Central memory CD4-positive, alpha-beta T cell (primary cell): ENCODE measurements at regions not wholly inside any gene's neighbourhood (a gene's known extent, or its start where the extent isn't known, plus 50 kb on each side); places are given as distances from the start of the nearest gene placed in this dataset.
"Not testable (repeated sequence)": the region's sequence is repeated elsewhere in the genome, so short reads cannot be mapped to it uniquely, and the experiment has no call there.

Experiments used
- DNase-seq: peaks from one replicate; pipeline ENCODE4 v3.0.0; 2022

DNA sequence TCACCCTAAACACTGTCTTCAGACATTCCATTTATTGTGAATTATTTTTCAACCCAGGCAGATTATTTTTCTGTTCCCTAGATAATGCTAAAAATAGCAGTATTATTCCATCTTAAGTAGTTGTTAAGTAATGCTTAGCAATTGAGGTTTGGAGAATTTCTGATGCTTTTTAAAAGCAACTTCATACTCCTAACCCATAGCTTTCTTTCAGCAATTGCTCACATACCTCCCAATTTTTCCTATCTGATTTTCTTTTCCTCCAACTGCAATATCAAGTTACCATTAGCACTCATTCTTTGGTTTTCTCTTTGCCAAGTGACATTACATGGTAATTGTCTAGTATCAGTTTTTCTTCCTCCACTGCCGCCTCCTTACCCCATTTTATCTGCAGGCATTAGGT is 104.7 kb downstream of the GPR85 start:
- DNase-seq, result no peak

DNA sequence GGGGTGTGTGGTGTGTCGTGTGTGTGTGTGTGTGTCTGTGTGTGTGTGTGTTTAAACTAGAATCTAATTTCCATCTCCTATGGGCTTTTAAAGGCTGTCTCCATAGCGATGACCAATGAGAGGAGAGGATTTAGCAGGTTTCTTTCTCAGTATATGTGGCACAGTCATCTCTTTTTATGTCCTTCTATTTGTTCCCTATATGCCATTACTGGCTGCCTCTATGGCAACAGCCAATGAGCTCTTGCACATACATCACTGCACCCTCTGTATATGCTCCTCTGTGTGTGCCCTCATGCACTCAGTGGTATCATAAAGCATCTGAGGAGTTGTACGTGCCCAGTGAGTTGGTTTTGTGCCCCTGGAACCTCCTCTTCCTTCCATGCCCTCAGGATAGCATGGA is 107.6 kb downstream of the GPR85 start:
- not testable (repeated sequence) for DNase-seq

DNA sequence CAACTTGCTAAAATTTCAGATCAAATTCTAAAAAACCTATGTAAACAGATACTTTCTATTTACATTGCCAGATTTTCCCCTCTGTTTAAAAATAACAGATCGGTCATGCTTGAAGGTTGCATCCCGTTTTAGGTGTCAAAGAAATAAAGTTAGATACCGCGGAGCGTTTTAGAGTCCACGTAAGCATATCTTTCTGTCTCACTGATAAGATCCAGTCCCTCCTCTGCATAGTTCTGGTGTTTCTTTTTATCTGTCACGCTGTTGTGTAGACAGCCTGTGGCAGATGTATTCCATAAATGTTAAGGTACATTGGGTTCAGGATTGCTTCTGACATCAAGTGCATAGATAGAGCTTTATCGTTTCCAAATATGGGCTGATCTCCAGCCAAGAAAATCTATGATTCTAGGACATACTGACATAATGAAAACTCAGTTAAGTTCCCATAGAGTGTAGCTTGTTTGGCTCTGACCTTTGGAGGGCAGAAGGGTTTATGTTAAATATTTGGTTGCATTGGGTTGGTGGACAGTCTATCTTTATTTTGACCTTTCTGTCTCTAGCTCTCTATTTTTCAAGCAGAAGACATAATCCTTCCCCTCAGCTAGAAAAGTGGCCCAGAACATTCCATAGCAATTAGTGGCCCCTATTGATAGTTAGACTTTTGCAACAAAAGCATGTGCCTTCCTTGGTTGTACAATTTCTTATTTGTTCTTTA is 109.2 kb downstream of the GPR85 start:
- not testable (repeated sequence) for DNase-seq

DNA sequence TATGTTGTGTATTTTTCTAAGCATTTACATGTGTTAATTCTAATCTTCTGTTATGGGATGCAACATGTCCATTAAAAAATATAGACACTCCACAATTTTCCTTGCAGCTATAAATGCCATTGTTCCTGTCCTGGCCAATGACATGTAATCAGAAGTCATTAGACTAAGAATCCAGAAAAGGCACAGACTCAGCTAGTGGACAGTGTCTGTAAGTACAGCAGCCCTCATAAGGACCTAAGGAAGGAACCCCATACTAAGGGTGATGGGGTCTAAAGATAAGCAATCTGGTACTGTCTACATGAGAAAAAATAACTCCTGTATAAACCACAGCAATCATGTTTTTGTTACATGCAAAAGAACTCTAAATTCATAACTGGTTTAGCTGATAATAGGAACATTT is 115.9 kb downstream of the GPR85 start:
- DNase-seq, result no peak

DNA sequence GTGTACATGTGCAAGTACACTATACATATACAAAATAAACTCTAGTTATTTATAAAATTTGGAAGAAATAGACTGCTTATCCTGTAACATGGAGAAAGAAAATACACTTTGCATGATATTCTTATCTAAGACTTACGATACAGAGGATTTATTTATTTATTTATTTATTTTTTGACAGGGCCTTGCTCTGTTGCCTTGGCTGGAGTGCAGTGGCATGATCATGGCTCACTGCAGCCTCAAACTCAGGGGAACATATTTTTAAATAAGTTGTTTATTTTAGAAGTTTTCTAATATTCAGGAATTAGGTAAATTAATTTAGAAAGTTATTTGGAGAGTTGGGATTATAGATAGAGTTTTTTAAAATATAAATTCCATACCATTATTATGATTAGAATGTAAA is 116.7 kb downstream of the GPR85 start:
- no peak for DNase-seq

DNA sequence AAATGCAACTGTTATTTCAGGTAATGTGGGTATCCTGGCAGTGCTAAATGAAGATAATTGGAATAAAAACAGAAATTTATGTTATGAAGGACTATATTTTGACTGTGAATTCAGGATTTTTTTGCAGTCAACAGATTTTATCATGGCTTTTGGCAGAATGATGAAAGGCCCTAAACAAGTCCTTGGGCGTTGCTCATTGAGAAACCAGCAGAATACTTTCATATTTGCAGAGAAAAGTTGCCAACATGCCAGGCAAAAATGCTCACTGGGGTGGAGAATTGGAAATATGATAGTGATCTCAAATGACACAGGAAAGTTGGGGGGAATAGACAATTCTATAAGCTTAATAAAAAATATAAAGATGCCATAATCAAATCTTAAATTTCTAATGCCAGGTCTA is 121.1 kb downstream of the GPR85 start:
- no peak for DNase-seq

DNA sequence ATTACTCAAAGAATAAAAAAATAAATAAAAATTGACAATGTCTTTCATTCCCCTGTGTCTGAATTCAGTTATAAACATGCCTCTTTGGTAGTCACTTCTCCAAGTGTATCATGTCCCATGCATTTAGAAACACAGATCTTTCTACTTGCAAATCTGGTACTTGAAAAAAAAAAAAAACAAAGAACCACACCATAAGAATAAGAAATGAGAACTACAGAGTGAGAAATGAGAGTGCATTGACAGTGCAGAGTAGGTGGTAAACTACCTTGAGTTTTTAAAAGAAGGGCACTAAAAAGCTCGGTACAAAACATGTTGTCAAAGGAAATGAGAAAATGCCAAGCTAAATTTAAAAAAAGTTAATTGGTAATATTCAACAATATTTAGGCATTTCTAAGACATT is 123.0 kb downstream of the GPR85 start:
- no peak for DNase-seq

DNA sequence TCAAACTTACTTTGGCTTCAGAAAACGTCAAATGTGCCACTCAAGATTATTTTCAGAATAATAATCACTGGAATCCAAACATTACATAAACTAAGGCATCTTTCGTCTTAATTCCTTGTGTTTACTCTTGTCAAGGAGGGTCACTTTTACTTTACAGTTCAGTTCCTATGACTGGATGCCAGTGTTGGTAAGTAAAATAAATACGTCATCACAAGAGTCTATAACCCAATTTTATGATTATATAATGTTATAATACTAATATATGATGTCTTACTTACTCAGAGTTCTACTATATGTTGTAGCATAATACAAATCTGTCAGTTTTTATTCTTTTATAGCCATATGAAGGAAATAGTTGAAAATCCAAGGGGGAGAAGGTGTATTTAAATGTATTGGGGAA is 123.8 kb downstream of the GPR85 start:
- no peak for DNase-seq

DNA sequence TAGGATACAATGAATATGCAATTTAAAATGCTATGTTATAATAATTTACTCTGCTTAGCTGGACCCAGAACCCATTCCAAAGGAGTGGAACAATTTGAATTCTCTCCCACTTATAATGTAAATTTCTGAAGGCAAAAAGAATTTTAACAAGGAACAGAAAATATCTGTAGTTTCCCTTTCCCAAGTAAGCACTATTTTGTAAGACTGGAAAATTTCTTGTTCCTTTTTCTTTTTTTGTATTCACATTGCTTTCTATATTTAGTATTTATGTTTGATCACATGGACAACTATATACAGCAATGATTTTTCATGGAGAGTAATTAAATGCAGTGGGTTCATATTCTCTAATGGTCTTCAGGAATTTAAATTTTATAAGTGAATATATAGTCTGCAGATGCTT is 127.4 kb downstream of the GPR85 start:
- DNase-seq, result no peak

DNA sequence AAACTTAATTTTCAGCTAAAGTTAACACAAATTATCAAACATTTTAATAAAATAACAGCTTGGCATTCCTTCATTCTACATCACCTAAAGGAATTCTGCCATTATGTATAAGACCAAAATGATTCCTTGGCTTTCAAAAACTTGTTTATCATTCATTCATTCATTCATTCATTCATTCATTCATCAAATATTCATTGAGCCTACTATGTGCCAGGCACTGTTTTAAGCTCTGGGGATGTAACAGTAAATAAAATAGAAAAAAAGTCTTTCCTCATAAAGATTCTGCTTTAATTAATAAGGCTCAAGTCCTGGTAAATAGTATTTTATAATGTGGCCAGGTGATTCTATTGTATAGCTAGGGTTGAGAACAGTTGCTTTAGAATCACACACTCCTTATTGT is 127.9 kb downstream of the GPR85 start:
- DNase-seq, result no peak

DNA sequence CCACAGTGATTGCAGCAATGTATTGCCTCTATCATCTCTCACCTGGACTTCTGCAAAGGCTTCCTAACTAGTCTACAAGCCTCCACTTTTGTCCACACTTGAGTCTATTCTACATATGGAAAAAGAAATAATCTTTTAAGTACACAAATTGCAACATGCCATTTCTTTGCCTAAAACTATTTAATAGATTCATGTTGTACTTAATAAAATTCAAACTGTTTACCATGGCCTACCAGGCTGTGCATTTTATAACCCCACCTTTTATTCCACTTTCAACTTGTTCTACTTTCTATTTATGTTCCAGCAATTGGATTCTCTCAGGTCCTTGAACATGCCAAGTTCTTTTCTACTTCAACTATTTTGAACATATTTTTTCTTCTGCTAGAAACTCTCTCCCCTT is 128.7 kb downstream of the GPR85 start:
- no peak for DNase-seq

DNA sequence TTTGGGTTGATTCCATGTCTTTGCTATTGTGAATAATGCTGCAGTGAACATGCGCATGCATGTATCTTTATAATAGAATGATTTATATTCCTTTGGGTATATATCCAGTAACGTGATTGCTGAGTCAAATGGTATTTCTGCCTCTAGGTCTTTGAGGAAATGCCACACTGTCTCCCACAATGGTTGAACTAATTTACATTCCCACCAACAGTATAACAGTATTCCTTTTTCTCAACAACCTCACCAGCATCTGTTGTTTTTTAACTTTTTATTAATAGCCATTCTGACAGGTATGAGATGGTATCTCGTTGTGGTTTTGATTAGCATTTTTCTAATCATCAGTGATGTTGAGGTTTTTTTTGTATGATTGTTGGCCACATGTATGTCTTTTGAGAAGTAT is 133.6 kb downstream of the GPR85 start:
- not testable (repeated sequence) for DNase-seq

DNA sequence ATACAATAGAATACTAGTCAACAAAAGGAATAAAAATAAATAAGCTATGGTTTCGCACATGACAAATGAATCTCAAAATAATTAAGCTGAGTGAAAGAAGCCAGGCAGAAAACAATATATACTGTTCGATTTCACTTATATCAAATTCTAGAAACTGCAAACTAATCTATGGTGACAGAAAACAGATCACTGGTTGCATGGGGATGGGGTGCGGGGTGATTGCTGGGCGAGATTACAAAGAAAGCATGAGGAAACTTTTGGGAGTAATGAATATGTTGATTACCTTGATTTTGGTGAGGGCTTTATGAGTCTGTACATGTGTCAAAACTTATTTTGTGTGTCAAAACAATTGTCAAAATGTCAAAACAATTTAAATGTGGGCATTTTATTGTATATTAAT is 135.6 kb downstream of the GPR85 start:
- no peak for DNase-seq

DNA sequence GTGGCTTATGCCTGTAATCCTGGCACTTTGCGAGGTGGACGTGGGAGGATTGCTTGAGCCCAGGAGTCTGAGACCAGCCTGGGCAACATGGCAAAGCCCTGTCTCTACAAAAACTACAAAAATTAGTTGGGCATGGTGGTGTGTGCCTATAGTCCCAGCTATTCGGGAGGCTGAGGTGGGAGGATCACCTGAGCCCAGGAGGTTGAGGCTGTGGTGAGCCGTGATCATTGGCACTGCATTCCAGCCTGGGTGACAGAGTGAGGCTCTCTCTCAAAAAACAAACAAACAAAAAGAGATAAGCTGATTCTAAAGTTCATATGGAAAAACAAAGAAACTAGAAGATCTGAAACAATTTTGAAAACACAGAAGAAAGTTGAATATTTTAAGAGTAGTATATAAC is 136.9 kb downstream of the GPR85 start:
- DNase-seq, result not testable (repeated sequence)

DNA sequence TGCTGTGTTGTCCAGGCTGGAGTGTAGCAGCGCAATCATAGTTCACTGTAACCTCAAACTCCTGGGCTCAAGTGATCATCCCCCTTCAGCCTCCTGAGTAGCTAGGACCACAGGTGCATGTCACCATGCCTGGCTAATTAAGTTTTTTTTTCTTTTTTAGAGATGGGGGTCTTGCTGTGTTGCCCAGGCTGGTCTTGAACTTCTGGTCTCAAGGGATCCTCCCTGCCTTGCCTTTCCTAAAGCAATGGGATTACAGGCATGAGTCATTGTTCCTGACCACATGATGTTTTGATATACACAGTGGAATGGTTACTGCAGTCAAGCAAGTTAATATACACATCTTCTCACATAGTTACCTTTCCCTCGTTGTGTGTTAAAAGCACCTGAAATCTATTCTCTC is 140.3 kb downstream of the GPR85 start:
- DNase-seq, result no peak

DNA sequence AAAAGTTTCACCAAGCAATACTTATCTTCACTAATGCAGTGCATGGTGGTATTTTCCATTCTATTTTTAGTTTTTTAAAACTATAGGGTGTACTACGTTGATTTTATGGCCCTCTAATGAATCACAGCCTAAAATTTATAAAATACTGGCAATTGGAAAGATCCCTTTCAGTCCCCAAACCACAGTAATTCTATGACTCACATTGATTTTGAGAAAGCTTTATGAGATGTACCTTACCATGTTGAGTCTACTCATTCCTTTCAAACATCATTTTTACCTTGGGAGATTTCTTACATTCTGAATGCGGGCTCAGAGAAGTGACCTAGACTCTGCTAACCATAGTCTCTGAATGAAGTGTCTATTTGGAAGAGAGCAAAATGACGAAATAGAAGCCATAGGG is 141.6 kb downstream of the GPR85 start:
- DNase-seq, result no peak

DNA sequence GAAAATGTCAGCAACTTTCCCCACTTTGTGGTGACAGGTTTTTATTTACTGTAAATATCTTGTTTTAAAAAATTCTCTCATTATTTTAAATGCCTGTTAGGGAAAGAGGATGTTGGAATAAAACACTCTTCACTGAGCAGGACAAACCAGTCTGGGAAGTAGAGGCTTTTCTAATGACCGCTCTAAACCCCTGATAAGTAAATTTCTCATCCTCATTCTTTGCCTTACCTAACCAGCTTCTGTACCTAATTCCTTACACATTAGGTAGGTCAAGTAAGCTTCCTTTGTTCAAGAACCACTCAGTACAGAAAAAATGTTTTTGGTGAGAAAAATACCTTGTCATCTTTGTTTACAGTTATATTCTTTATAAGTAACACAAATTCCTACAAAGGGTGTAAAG is 143.6 kb downstream of the GPR85 start:
- DNase-seq, result no peak

DNA sequence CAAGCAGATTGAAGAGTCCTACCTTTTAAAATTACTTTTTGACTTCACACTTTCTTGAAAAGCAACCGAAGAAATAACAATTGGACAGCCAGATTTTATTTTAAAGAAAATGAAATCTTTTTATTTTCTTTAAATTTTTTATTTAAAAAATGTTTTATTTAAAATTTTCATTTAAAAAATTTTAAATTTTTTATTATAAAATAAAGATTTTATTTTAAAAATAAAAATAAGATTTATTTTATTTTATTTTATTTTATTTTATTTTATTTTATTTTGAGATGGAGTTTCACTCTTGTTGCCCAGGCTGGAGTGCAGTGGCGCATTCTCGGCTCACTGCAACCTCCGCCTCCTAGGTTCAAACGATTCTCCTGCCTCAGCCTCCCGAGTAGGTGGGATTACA is 144.5 kb downstream of the GPR85 start:
- not testable (repeated sequence) for DNase-seq

DNA sequence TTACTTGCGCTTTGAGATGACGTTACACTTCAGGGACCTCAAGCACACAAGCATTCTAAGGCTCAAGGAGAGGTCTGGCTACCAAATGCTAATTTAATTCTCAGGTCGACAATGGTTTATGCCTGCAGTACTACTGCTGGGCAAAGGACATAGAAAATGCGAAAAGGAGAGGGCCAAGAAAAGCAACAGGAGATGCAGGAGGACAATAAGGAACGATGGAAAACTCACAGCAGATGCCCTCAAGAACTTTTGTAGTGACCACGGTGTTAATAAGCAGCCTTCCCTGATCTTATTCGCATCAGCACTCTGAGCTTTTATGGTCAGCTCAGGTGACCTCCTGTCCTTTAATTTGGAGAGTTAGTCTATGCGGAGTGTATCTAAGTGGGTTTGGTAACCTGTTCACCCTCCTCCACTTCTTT is 146.3 kb downstream of the GPR85 start:
- DNase-seq, result no peak

DNA sequence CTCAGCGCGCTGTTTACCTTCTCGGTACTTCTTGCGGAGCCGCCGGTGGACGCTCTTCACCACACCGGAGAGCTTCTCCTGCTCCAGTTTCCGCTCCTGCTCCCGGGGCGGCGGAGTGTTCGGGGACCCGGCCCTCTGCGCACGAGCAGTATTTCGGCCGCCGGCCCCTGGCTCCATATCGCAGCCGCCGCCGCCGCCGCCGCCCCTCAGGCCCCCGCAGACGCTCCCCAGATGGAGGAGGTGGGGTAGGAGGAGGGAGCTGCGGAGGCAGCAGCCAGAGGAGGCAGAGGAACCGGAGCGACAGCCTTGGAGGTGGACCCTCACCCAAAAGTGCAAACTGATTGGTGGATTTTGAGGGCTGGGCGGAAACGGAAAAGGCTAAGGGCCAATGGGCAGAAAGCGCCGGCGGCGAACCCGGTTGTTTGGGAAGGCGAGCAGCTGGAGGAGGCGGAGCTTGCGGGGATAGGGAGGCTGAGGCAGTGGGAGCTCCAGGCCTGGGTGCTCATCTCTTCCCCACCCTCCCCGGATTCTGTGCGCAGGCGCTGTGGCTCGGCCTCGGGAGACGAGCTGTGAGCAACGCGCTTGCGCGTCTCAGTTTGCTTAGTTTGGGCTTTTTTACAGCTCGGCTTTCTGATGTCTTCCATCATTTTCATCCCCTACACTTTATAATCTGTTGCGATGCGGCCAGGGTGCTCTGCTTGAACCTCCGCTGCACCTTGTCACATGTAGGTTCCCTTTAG is 146.9 kb downstream of the GPR85 start:
- peak; percentile 99 for DNase-seq

DNA sequence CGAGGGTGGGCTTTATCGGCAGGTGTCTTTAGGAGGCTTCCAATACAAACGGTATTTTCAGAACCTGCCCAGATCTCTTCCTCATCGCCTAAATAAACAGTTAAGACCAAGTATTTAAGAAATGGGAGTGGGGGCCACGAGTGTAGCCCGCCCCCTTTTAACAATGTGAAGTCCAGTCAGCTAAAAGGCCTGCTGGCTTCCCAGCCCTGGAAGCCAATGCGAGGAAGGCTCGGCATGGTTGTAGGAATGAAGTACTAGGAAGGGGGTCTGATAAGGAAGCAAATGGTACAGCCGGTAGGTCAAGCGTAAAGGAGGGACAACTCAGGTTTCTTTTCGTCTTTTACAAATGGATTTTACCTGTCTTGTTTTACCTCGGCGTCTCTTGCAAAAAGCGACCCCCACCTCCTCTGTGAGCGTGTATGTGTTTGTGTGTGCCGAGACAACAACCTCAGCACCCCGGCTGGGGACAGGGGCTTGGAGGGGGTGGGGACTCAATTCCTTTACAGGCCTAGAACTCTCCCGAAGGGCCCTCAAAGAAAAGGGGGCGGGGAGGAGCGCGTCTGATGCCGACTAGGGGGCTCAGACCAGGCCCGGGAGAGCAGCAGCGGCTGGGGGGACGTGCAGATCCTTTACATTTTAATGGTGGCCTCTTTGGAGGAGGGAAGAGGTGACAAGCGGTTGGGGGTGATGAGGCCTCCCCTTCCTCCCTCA is 147.6 kb downstream of the GPR85 start:
- DNase-seq, result peak; percentile 21

DNA sequence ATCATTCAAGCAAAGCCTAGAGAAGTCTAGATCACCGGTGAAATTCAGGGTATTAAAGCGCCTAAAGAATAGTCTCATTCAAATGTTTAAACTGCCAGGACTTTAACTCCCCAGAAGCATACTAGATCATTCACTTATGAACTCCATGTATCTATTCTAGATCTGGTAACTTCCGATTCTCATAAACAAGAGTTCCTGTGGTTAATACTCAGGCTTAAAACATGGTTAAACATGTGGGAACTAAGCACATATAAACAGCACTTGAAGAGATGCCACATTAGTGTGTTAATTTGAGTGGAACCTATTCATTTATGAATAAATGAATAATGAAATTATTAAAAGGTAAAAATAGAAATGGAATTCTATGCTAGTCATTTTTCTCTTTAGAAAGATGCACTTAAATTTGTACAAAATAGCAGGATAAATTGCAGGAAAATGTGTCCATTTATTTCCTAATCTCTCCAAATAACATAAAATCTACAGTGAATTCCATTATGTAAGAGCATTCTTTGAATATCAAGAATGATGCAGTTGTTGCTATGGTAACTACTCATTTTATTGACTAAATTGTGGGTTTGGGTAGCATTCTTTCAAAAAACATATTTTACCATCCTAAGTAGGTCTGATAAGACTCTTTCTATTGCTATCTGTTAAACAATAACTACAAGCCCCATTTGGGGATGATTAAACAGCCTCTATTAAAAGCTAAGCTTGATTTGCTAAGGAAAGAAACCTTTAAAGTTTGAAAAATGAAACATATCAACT is 147.6 kb upstream of the TMEM168 start:
- DNase-seq, result peak; percentile 6

DNA sequence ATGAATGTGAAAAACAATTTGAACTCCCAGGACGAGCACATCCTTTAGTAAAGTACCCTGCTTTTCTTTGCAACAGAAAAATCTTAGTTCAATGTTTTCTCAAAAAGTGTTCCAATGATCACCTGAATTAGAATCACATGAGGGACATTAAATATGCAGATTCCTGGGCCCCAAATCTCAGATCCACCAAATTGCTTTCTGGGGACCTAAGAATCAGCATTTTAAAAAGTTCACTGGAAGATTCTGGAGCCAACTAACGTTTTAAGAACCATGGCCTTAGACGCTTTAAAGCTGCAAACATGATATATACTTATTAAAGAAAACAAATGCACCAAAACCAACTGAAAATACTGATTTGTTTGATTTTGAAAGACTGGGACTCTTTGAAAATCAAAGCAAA is 143.4 kb upstream of the TMEM168 start:
- DNase-seq, result no peak
